HUDEP-2 (cell line): ENCODE measurements at regions not wholly inside any gene's neighbourhood (a gene's known extent, or its start where the extent isn't known, plus 50 kb on each side); places are given as distances from the start of the nearest gene placed in this dataset.
"Not testable (repeated sequence)": the region's sequence is repeated elsewhere in the genome, so short reads cannot be mapped to it uniquely, and the experiment has no call there.

ENCODE experiments used
- DNase-seq, 76 experiments: peaks; one replicate each; lab custom pipeline; 2025; ENCODE audit not compliant: unreplicated experiment in 76 of 76; lab: John Stamatoyannopoulos, UW

GRCh38 chr12:111274777-111275176 is 94.1 kb downstream of the PHETA1 start:
- peak in 1 of 76 experiments; percentile 1 for DNase-seq

- peak in 1 of 76 experiments; percentile 3 for DNase-seq
These were observed 97.0 kb downstream of the PHETA1 start for GRCh38 chr12:111271674-111272418.

- DNase-seq, result no peak
These were observed 98.1 kb downstream of the PHETA1 start for GRCh38 chr12:111270774-111271173.

GRCh38 chr12:111270239-111270638 is 98.7 kb downstream of the PHETA1 start:
- DNase-seq, result no peak

GRCh38 chr12:111269718-111270117 is 99.2 kb downstream of the PHETA1 start:
- no peak for DNase-seq

- DNase-seq, result peak in 2 of 76 experiments; percentile 0 to 5
These were observed 99.9 kb downstream of the PHETA1 start for GRCh38 chr12:111268738-111269572.

- DNase-seq, result no peak
These were observed 101.8 kb downstream of the PHETA1 start for GRCh38 chr12:111267144-111267543.

- DNase-seq, result no peak
These were observed 106.8 kb downstream of the PHETA1 start for GRCh38 chr12:111261911-111262676.

GRCh38 chr12:111260732-111261131 is 108.2 kb downstream of the PHETA1 start:
- DNase-seq, result no peak

GRCh38 chr12:111259231-111259630 is 109.7 kb downstream of the PHETA1 start:
- no peak for DNase-seq

GRCh38 chr12:111258081-111258480 is 110.8 kb downstream of the PHETA1 start:
- not testable (repeated sequence) for DNase-seq

GRCh38 chr12:111257435-111257902 is 111.4 kb downstream of the PHETA1 start:
- no peak for DNase-seq

GRCh38 chr12:111256629-111257434 is 112.1 kb downstream of the PHETA1 start:
- DNase-seq, result no peak

- DNase-seq, result no peak
These were observed 113.6 kb downstream of the PHETA1 start for GRCh38 chr12:111255261-111255660.

GRCh38 chr12:111254106-111254505 is 114.8 kb downstream of the PHETA1 start:
- no peak for DNase-seq

- no peak for DNase-seq
These were observed 115.7 kb downstream of the PHETA1 start for GRCh38 chr12:111253213-111253612.

GRCh38 chr12:111251787-111252186 is 117.1 kb downstream of the PHETA1 start:
- DNase-seq, result no peak

- no peak for DNase-seq
These were observed 117.7 kb downstream of the PHETA1 start for GRCh38 chr12:111251058-111251730.

GRCh38 chr12:111250251-111250881 is 118.5 kb downstream of the PHETA1 start:
- no peak for DNase-seq
